Fibroblast of lung (primary cell): ENCODE measurements at regions not wholly inside any gene's neighbourhood (a gene's known extent, or its start where the extent isn't known, plus 50 kb on each side); places are given as distances from the start of the nearest gene placed in this dataset.

ENCODE experiments used
- EZH2 ChIP-seq: IDR thresholded peaks from 2 replicates; pipeline ENCODE4 v1.5.1; 2012; ENCODE audit warnings: low read length, control low read depth, mild to moderate bottlenecking; ENCODE audit errors: missing control alignments
- TF ChIP-seq, protein P1 (sequence below), 2 donors: IDR thresholded peaks in 1 of 2; conservative IDR thresholded peaks in 1 of 2; 1 replicate in 1 of 2; 2 replicates in 1 of 2; pipeline ENCODE4 v1.5.1; 2011 to 2012; ENCODE audit warnings: low read length in 2 of 2, control low read depth in 1 of 2, inconsistent platforms in 1 of 2, low read depth in 1 of 2, mild to moderate bottlenecking in 1 of 2

DNA sequence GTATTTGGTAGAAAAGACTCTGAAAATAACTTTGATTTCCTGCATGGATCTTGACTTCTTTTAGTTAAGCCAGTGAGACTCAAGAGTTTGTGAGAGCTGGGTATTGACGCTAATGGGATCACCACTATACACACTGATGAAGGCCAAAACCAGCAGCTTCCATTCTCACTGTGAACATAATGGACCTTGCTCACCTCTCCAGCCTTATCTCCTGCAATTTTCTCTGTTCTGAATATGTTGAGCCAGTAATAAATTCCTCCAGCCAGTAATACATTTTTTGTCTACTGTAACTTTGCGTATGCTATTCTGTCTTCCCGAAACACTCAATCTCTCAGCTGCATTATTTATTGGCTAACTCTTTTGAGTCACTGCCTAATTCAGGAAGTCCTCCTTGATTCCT, 111.6 kb upstream of the PPP2R5A start:
- TF ChIP-seq, protein P1, sequence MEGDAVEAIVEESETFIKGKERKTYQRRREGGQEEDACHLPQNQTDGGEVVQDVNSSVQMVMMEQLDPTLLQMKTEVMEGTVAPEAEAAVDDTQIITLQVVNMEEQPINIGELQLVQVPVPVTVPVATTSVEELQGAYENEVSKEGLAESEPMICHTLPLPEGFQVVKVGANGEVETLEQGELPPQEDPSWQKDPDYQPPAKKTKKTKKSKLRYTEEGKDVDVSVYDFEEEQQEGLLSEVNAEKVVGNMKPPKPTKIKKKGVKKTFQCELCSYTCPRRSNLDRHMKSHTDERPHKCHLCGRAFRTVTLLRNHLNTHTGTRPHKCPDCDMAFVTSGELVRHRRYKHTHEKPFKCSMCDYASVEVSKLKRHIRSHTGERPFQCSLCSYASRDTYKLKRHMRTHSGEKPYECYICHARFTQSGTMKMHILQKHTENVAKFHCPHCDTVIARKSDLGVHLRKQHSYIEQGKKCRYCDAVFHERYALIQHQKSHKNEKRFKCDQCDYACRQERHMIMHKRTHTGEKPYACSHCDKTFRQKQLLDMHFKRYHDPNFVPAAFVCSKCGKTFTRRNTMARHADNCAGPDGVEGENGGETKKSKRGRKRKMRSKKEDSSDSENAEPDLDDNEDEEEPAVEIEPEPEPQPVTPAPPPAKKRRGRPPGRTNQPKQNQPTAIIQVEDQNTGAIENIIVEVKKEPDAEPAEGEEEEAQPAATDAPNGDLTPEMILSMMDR (conservative IDR thresholded peaks at IDR 0.05 in 1 of 2, IDR thresholded peaks at IDR 0.05 in 1 of 2; ENCODE audit: low read depth in 1 of 2, low read length in 2 of 2) = no peak
- TF ChIP-seq EZH2 = no peak
